Keratinocyte (primary cell): ENCODE measurements at regions not wholly inside any gene's neighbourhood (a gene's known extent, or its start where the extent isn't known, plus 50 kb on each side); places are given as distances from the start of the nearest gene placed in this dataset.

Experiments used
- DNase-seq: peaks from one replicate; pipeline ENCODE4 v3.0.0-alpha.2; 2011; ENCODE audit warnings: low read depth, missing footprints, low spot score
- FAIRE-seq: peaks from 2 replicates; lab custom pipeline; 2011; peaks lifted over from hg19 to GRCh38; lab: Jason Lieb, UNC
- H2AFZ ChIP-seq: 2 replicates; pipeline ENCODE4 v1.6.0; 2012; ENCODE audit warnings: low read length, control low read depth, inconsistent platforms; ENCODE audit not compliant: control insufficient read depth
- H3K27ac ChIP-seq: 2 replicates; pipeline ENCODE4 v1.5.1; 2011; ENCODE audit warnings: low read length; ENCODE audit not compliant: control insufficient read depth, insufficient read depth
- H3K27me3 ChIP-seq: 3 replicates; pipeline ENCODE4 v1.6.0; 2011; ENCODE audit warnings: low read length; ENCODE audit not compliant: control insufficient read depth, insufficient read depth; ENCODE audit errors: extremely low read depth
- H3K36me3 ChIP-seq, 2 experiments: 2 replicates in 1 of 2; 3 replicates in 1 of 2; pipeline ENCODE4 v1.5.1; 2011; ENCODE audit warnings: low read length in 2 of 2, mild to moderate bottlenecking in 1 of 2; ENCODE audit not compliant: control insufficient read depth in 2 of 2, insufficient read depth in 2 of 2; ENCODE audit errors: extremely low read depth in 1 of 2
- H3K4me1 ChIP-seq: 3 replicates; pipeline ENCODE4 v1.5.1; 2011; ENCODE audit warnings: low read length; ENCODE audit not compliant: control insufficient read depth, insufficient read depth; ENCODE audit errors: extremely low read depth
- H3K4me2 ChIP-seq: 3 replicates; pipeline ENCODE4 v1.6.0; 2011; ENCODE audit warnings: low read depth, low read length; ENCODE audit not compliant: control insufficient read depth, insufficient read depth; ENCODE audit errors: extremely low read depth
- H3K4me3 ChIP-seq, 3 experiments: fragments of 200-600 bp in 1 of 3; sonication (generic) in 1 of 3; 2 replicates in 2 of 3; 3 replicates in 1 of 3; pipeline ENCODE4 v1.5.1; 2011 to 2016; ENCODE audit warnings: low read length in 3 of 3, mild to moderate bottlenecking in 3 of 3, control low read depth in 2 of 3, inconsistent platforms in 1 of 3, low read depth in 1 of 3, mixed read lengths in 1 of 3, mixed run types in 1 of 3, moderate library complexity in 1 of 3; ENCODE audit not compliant: control insufficient read depth in 2 of 3, insufficient read depth in 2 of 3; ENCODE audit errors: extremely low read depth in 1 of 3
- H3K79me2 ChIP-seq: 2 replicates; pipeline ENCODE4 v1.6.0; 2012; ENCODE audit warnings: low read length; ENCODE audit not compliant: control insufficient read depth, insufficient read depth
- H3K9ac ChIP-seq: 3 replicates; pipeline ENCODE4 v1.6.0; 2011; ENCODE audit warnings: low read length; ENCODE audit not compliant: control insufficient read depth, insufficient read depth; ENCODE audit errors: extremely low read depth
- H3K9me1 ChIP-seq: 3 replicates; pipeline ENCODE4 v1.6.0; 2011; ENCODE audit warnings: low read length; ENCODE audit not compliant: control insufficient read depth, insufficient read depth; ENCODE audit errors: extremely low read depth
- H3K9me3 ChIP-seq: 2 replicates; pipeline ENCODE4 v1.5.1; 2012; ENCODE audit warnings: low read depth, low read length; ENCODE audit not compliant: control insufficient read depth
- H4K20me1 ChIP-seq: 3 replicates; pipeline ENCODE4 v1.6.0; 2011; ENCODE audit warnings: low read length; ENCODE audit not compliant: control insufficient read depth, insufficient read depth; ENCODE audit errors: extremely low read depth
- CTCF ChIP-seq, 3 experiments: IDR thresholded peaks in 1 of 3; conservative IDR thresholded peaks in 1 of 3; optimal IDR thresholded peaks in 1 of 3; 2 replicates in 2 of 3; 3 replicates in 1 of 3; pipeline versions ENCODE3 to v1.5.1; 2011; ENCODE audit warnings: low read length in 3 of 3, mild to moderate bottlenecking in 3 of 3, moderate library complexity in 2 of 3, control low read depth in 1 of 3, inconsistent platforms in 1 of 3; ENCODE audit not compliant: insufficient read depth in 2 of 3; ENCODE audit errors: extremely low read depth in 1 of 3
- EZH2 ChIP-seq: IDR thresholded peaks from one replicate; pipeline ENCODE4 v1.6.1; 2012; ENCODE audit warnings: inconsistent platforms, mild to moderate bottlenecking, low read length, moderate library complexity
- dilution Hi-C: fragments of 300-500 bp; cut with MboI; formaldehyde crosslinking; loops from one replicate; pipeline ENCODE4 v1.7.0; 2020; ENCODE audit warnings: low sequenced_read_pairs; ENCODE audit not compliant: extremely low pct_ligation_motif_present

GRCh38 chr7:136530831-136531230 lies 337.6 kb upstream of the CHRM2 start:
- H3K9ac ChIP-seq, result no peak overlapping the region
- H3K4me1 ChIP-seq, result no peaks in the 10 kb centered on the region
- TF ChIP-seq EZH2, result no peak
- no peak overlapping the region for H2AFZ ChIP-seq
- no peaks in the 10 kb centered on the region for H3K9me1 ChIP-seq
- H3K27ac ChIP-seq, result no peak overlapping the region
- H3K79me2 ChIP-seq, result no peaks in the 10 kb centered on the region
- H3K27me3 ChIP-seq, result no peaks in the 10 kb centered on the region
- DNase-seq, result no peak
- dilution Hi-C loops, result no loop called here
- FAIRE-seq, result no peak
- peaks cover 4% of the 10 kb centered on the region for H3K9me3 ChIP-seq
- H3K36me3 ChIP-seq, result no peaks in the 10 kb centered on the region
- no peaks in the 10 kb centered on the region for H4K20me1 ChIP-seq
- no peak overlapping the region for H3K4me2 ChIP-seq
- H3K4me3 ChIP-seq, result no peak overlapping the region

- Histone ChIP-seq H3K27ac (no peak overlapping the region), H3K4me1 (no peaks in the 10 kb centered on the region), H2AFZ (no peak overlapping the region), H3K79me2 (no peaks in the 10 kb centered on the region), H3K36me3 (no peaks in the 10 kb centered on the region), H3K4me2 (no peak overlapping the region), H3K27me3 (no peaks in the 10 kb centered on the region), H3K9ac (no peak overlapping the region), H4K20me1 (no peaks in the 10 kb centered on the region), H3K9me3 (peaks cover 4% of the 10 kb centered on the region), H3K9me1 (no peaks in the 10 kb centered on the region), H3K4me3 (no peak overlapping the region)
- FAIRE-seq (no peak), DNase-seq (peak; percentile 0)
- TF ChIP-seq CTCF (optimal IDR thresholded peaks at IDR 0.05 in 1 of 3, IDR thresholded peaks at IDR 0.05 in 1 of 3, conservative IDR thresholded peaks at IDR 0.05 in 1 of 3; ENCODE audit: extremely low read depth in 1 of 3, insufficient read depth in 2 of 3, low read length in 3 of 3), result no peak
- no peak for TF ChIP-seq EZH2
- dilution Hi-C loops, result no loop called here
Measured at GRCh38 chr7:136528329-136528728, 340.1 kb upstream of the CHRM2 start.

GRCh38 chr7:136527554-136527953 lies 340.9 kb upstream of the CHRM2 start:
- Histone ChIP-seq H3K4me1 (no peaks in the 10 kb centered on the region), H3K36me3 (no peaks in the 10 kb centered on the region), H3K4me2 (no peak overlapping the region), H3K27ac (no peak overlapping the region), H2AFZ (no peak overlapping the region), H3K9ac (no peak overlapping the region), H3K9me1 (no peaks in the 10 kb centered on the region), H3K27me3 (no peaks in the 10 kb centered on the region), H4K20me1 (no peaks in the 10 kb centered on the region), H3K9me3 (peaks cover 4% of the 10 kb centered on the region), H3K79me2 (no peaks in the 10 kb centered on the region), H3K4me3 (no peak overlapping the region)
- TF ChIP-seq EZH2, result no peak
- TF ChIP-seq CTCF (optimal IDR thresholded peaks at IDR 0.05 in 1 of 3, IDR thresholded peaks at IDR 0.05 in 1 of 3, conservative IDR thresholded peaks at IDR 0.05 in 1 of 3; ENCODE audit: extremely low read depth in 1 of 3, insufficient read depth in 2 of 3, low read length in 3 of 3), result no peak
- DNase-seq, result no peak
- no peak for FAIRE-seq
- dilution Hi-C loops, result no loop called here
